MM.1S (cell line): ENCODE measurements at regions not wholly inside any gene's neighbourhood (a gene's known extent, or its start where the extent isn't known, plus 50 kb on each side); places are given as distances from the start of the nearest gene placed in this dataset.

Experiments
- DNase-seq: peaks from one replicate; pipeline ENCODE4 v3.0.0-alpha.2; 2015
- H2AFZ ChIP-seq: fragments of 300-600 bp; sonication (generic); 2 replicates; pipeline ENCODE4 v1.6.0; 2016; ENCODE audit warnings: antibody characterized with exemption, low read length
- H3F3A ChIP-seq: fragments of 300-600 bp; sonication (generic); 2 replicates; pipeline ENCODE4 v1.6.1; 2016; ENCODE audit warnings: mild to moderate bottlenecking, antibody characterized with exemption, low read length, moderate library complexity, mixed read lengths; ENCODE audit not compliant: insufficient read depth
- H3K27ac ChIP-seq: fragments of 300-600 bp; sonication (generic); 2 replicates; pipeline ENCODE4 v1.5.1; 2016; ENCODE audit warnings: mild to moderate bottlenecking, low read length
- H3K27me3 ChIP-seq: fragments of 300-600 bp; sonication (generic); replicated peaks from 2 replicates; pipeline ENCODE4 v1.6.0; 2016; ENCODE audit warnings: low read length; ENCODE audit not compliant: insufficient read depth
- H3K36me3 ChIP-seq: fragments of 300-600 bp; sonication (generic); replicated peaks from 2 replicates; pipeline ENCODE4 v1.6.1; 2016; ENCODE audit warnings: mild to moderate bottlenecking, low read length, mixed read lengths; ENCODE audit not compliant: insufficient read depth
- H3K4me1 ChIP-seq: fragments of 300-600 bp; sonication (generic); 2 replicates; pipeline ENCODE4 v1.6.1; 2016; ENCODE audit warnings: low read length, mixed read lengths
- H3K4me2 ChIP-seq: fragments of 300-600 bp; sonication (generic); 2 replicates; pipeline ENCODE4 v1.6.0; 2016; ENCODE audit warnings: low read depth, low read length
- H3K4me3 ChIP-seq: fragments of 300-600 bp; sonication (generic); 2 replicates; pipeline ENCODE4 v1.5.1; 2016; ENCODE audit warnings: low read length, mixed read lengths
- H3K79me2 ChIP-seq: fragments of 300-600 bp; sonication (generic); 2 replicates; pipeline ENCODE4 v1.6.1; 2016; ENCODE audit warnings: mixed run types, low read length, mixed read lengths
- H3K9ac ChIP-seq: fragments of 300-600 bp; sonication (generic); 2 replicates; pipeline ENCODE4 v1.6.1; 2016; ENCODE audit warnings: low read length, mixed read lengths
- H3K9me2 ChIP-seq: fragments of 300-600 bp; sonication (generic); replicated peaks from 2 replicates; pipeline ENCODE4 v1.6.1; 2016; ENCODE audit warnings: mild to moderate bottlenecking, low read length, mixed read lengths; ENCODE audit not compliant: insufficient read depth
- H3K9me3 ChIP-seq: fragments of 300-600 bp; sonication (generic); replicated peaks from 2 replicates; pipeline ENCODE4 v1.6.1; 2016; ENCODE audit warnings: mild to moderate bottlenecking, low read length, mixed read lengths; ENCODE audit not compliant: insufficient read depth
- H4K20me1 ChIP-seq: fragments of 300-600 bp; sonication (generic); 2 replicates; pipeline ENCODE4 v1.6.1; 2016; ENCODE audit warnings: mild to moderate bottlenecking, low read length, moderate library complexity, mixed read lengths; ENCODE audit not compliant: insufficient read depth
- CTCF ChIP-seq: fragments of 300-600 bp; sonication (generic); IDR thresholded peaks from 2 replicates; pipeline ENCODE4 v1.5.1; 2016; ENCODE audit warnings: antibody characterized with exemption, low read length, mixed read lengths
- EZH2 ChIP-seq: fragments of 300-600 bp; sonication (generic); optimal IDR thresholded peaks from 2 replicates; pipeline ENCODE3; 2017; ENCODE audit warnings: low read depth, mild to moderate bottlenecking, antibody characterized with exemption, low read length, mixed read lengths
- EZH2phosphoT487 ChIP-seq: fragments of 300-600 bp; sonication (generic); IDR thresholded peaks from 2 replicates; pipeline ENCODE4 v1.6.1; 2018; ENCODE audit warnings: antibody characterized with exemption, low read length

GRCh38 chr2:47662552-47662951, 91.8 kb upstream of the KCNK12 start:
- no peak overlapping the region for H3K4me2 ChIP-seq
- H3K9me2 ChIP-seq, result no peaks in the 10 kb centered on the region
- no peaks in the 10 kb centered on the region for H3K27me3 ChIP-seq
- H3K27ac ChIP-seq, result no peak overlapping the region
- no peak overlapping the region for H3K9ac ChIP-seq
- no peaks in the 10 kb centered on the region for H3K36me3 ChIP-seq
- no peaks in the 10 kb centered on the region for H3K4me1 ChIP-seq
- H3K79me2 ChIP-seq, result no peaks in the 10 kb centered on the region
- no peak for TF ChIP-seq EZH2
- no peak for TF ChIP-seq CTCF
- no peak for TF ChIP-seq EZH2phosphoT487
- H3K9me3 ChIP-seq, result no peaks in the 10 kb centered on the region
- no peak for DNase-seq
- H2AFZ ChIP-seq, result no peak overlapping the region
- H3F3A ChIP-seq, result no peaks in the 10 kb centered on the region
- H4K20me1 ChIP-seq, result no peaks in the 10 kb centered on the region
- no peak overlapping the region for H3K4me3 ChIP-seq

- H3K4me1 ChIP-seq, result no peaks in the 10 kb centered on the region
- no peaks in the 10 kb centered on the region for H3K9me2 ChIP-seq
- no peak overlapping the region for H3K4me2 ChIP-seq
- H3K79me2 ChIP-seq, result no peaks in the 10 kb centered on the region
- TF ChIP-seq CTCF (no peak), EZH2phosphoT487 (no peak), EZH2 (no peak)
- H3K27me3 ChIP-seq, result no peaks in the 10 kb centered on the region
- no peaks in the 10 kb centered on the region for H3K9me3 ChIP-seq
- no peaks in the 10 kb centered on the region for H4K20me1 ChIP-seq
- no peak for DNase-seq
- H2AFZ ChIP-seq, result no peak overlapping the region
- H3K4me3 ChIP-seq, result no peak overlapping the region
- H3K9ac ChIP-seq, result no peak overlapping the region
- no peaks in the 10 kb centered on the region for H3F3A ChIP-seq
- H3K36me3 ChIP-seq, result no peaks in the 10 kb centered on the region
- no peak overlapping the region for H3K27ac ChIP-seq
Measured at GRCh38 chr2:47661310-47661709, 90.5 kb upstream of the KCNK12 start.

- H3K4me3 ChIP-seq, result no peak overlapping the region
Measured at GRCh38 chr2:47660168-47660567, 89.4 kb upstream of the KCNK12 start.

More at GRCh38 chr2:47660168-47660567, 89.4 kb upstream of the KCNK12 start:
- H3K9me2 ChIP-seq, result no peaks in the 10 kb centered on the region
- no peak overlapping the region for H3K4me2 ChIP-seq
- no peak overlapping the region for H2AFZ ChIP-seq
- no peaks in the 10 kb centered on the region for H4K20me1 ChIP-seq
- no peaks in the 10 kb centered on the region for H3K36me3 ChIP-seq
- no peak for DNase-seq
- H3K4me1 ChIP-seq, result no peaks in the 10 kb centered on the region
- H3K9ac ChIP-seq, result no peak overlapping the region
- no peaks in the 10 kb centered on the region for H3K27me3 ChIP-seq
- no peaks in the 10 kb centered on the region for H3F3A ChIP-seq
- TF ChIP-seq EZH2, result no peak
- TF ChIP-seq EZH2phosphoT487, result no peak
- TF ChIP-seq CTCF, result no peak
- H3K27ac ChIP-seq, result no peak overlapping the region
- H3K9me3 ChIP-seq, result no peaks in the 10 kb centered on the region
- H3K79me2 ChIP-seq, result no peaks in the 10 kb centered on the region
